ENCODE measurements at regions not wholly inside any gene's neighbourhood (a gene's known extent, or its start where the extent isn't known, plus 50 kb on each side); places are given as distances from the start of the nearest gene placed in this dataset.
"Not testable (repeated sequence)": the region's sequence is repeated elsewhere in the genome, so short reads cannot be mapped to it uniquely, and the experiment has no call there.

GRCh38 chr10:9451211-9451773, 1396.8 kb downstream of the GATA3 start:
- no peak for DNase-seq (ENCODE audit: low read depth in 1 of 2, low spot score in 1 of 2)
- Histone ChIP-seq H3K27ac (replicated peaks) (no peak overlapping the region), H3K27me3 (ENCODE audit: insufficient read depth, poor library complexity, severe bottlenecking) (no peaks in the 10 kb centered on the region), H3K4me3 (replicated peaks; ENCODE audit: insufficient read depth, low read length) (no peak overlapping the region)
- TF ChIP-seq SPI1 (IDR thresholded peaks at IDR 0.05; ENCODE audit: borderline replicate concordance, low read depth), result no peak
- no peak for TF ChIP-seq REST (IDR thresholded peaks at IDR 0.05; ENCODE audit: insufficient replicate concordance, low read depth)
- TF ChIP-seq CTCF (IDR thresholded peaks at IDR 0.05; ENCODE audit: insufficient read depth, low read length), result no peak

GRCh38 chr10:9452056-9452455, 1397.6 kb downstream of the GATA3 start:
- DNase-seq (ENCODE audit: low read depth in 1 of 2, low spot score in 1 of 2), result no peak
- H3K27me3 ChIP-seq (ENCODE audit: insufficient read depth, poor library complexity, severe bottlenecking), result no peaks in the 10 kb centered on the region
- no peak overlapping the region for H3K27ac ChIP-seq (replicated peaks)
- no peak overlapping the region for H3K4me3 ChIP-seq (replicated peaks; ENCODE audit: insufficient read depth, low read length)
- TF ChIP-seq GABPA (IDR thresholded peaks at IDR 0.05; ENCODE audit: low read depth), result no peak
- no peak for TF ChIP-seq REST (IDR thresholded peaks at IDR 0.05; ENCODE audit: insufficient replicate concordance, low read depth)
- no peak for TF ChIP-seq SPI1 (IDR thresholded peaks at IDR 0.05; ENCODE audit: borderline replicate concordance, low read depth)
- no peak for TF ChIP-seq CTCF (IDR thresholded peaks at IDR 0.05; ENCODE audit: insufficient read depth, low read length)
- no peak for TF ChIP-seq POLR2AphosphoS5 (IDR thresholded peaks at IDR 0.05; ENCODE audit: low read depth)

- DNase-seq (ENCODE audit: low read depth in 1 of 2, low spot score in 1 of 2); H3K27me3 ChIP-seq (ENCODE audit: insufficient read depth, poor library complexity, severe bottlenecking); H3K4me3 ChIP-seq (replicated peaks; ENCODE audit: insufficient read depth, low read length); H3K27ac ChIP-seq (replicated peaks): not testable (repeated sequence)
These were observed 1399.4 kb downstream of the GATA3 start for GRCh38 chr10:9453871-9454270.

- no peaks in the 10 kb centered on the region for H3K27me3 ChIP-seq (ENCODE audit: insufficient read depth, poor library complexity, severe bottlenecking)
- no peak overlapping the region for H3K27ac ChIP-seq (replicated peaks)
- no peak overlapping the region for H3K4me3 ChIP-seq (replicated peaks; ENCODE audit: insufficient read depth, low read length)
- TF ChIP-seq SPI1 (IDR thresholded peaks at IDR 0.05; ENCODE audit: borderline replicate concordance, low read depth), result no peak
- TF ChIP-seq CTCF (IDR thresholded peaks at IDR 0.05; ENCODE audit: insufficient read depth, low read length), result no peak
- no peak for TF ChIP-seq GABPA (IDR thresholded peaks at IDR 0.05; ENCODE audit: low read depth)
- no peak for TF ChIP-seq POLR2AphosphoS5 (IDR thresholded peaks at IDR 0.05; ENCODE audit: low read depth)
- no peak for TF ChIP-seq REST (IDR thresholded peaks at IDR 0.05; ENCODE audit: insufficient replicate concordance, low read depth)
- DNase-seq (ENCODE audit: low read depth in 1 of 2, low spot score in 1 of 2), result no peak
These were observed 1415.2 kb downstream of the GATA3 start for GRCh38 chr10:9469663-9470205.

Measured in HL-60 (cell line).